MV-4-11 (cell line): ENCODE measurements at regions not wholly inside any gene's neighbourhood (a gene's known extent, or its start where the extent isn't known, plus 50 kb on each side); places are given as distances from the start of the nearest gene placed in this dataset.
"Not testable (repeated sequence)": the region's sequence is repeated elsewhere in the genome, so short reads cannot be mapped to it uniquely, and the experiment has no call there.

Source experiments
- DNase-seq: peaks from one replicate; lab custom pipeline; 2025; lab: John Stamatoyannopoulos, UW

DNA sequence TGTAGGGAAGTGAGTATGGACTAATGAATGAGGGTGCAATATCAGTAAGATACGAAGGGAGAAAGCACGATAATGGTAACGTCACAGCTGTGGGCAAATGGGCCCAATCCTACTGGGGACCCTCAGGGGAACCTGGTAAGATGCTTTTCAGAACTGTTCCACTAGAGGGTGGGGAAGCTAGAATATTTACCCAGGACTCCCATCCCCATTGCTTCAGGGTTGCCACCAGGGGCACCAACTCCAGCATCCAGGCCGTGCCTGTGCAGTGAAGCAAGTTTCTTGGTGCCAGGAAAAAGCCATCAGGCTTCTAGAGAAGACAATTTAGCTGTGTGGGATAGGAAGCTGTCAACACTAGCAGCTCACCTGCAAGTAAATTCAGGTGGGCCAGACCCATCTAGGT is 409.3 kb downstream of the AGTPBP1 start:
- DNase-seq = no peak

DNA sequence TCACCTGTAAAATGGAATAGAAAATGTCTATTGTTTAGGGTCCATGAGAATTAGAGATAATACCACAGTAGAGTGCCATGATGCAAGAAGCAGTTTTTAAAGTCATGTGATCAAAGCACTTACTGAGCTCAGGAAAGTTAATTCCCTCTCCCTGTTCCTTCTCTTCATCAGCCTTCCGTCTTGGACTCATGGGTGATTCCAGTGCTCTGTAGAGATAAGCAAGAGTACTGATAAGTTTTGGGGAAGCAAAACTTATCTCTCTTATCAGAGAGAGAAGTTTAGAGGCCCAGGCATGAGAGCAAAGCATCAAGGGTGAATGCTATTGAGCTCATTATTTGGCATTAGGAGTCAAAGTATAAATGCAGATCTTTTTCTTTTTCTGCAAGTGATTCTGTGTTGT is 410.1 kb downstream of the AGTPBP1 start:
- DNase-seq = no peak

DNA sequence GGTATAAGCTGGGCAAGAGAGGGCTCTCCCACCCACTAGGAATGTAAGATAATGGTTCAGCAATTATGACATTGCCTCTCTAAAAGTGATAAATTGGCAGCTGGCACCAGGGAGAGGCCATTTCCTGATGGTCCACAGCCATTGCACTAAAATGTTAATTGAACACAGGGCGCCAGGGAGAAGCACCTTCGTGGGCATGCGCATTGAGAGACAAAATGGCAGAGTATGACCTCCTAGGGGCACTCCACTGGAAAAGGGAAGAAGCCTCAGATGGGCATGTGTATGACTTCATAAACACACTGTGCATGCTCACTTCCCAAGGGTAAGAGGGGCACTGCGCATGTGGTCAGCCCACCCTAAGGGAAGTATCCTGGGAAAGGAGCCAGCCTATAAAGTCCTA is 419.2 kb downstream of the AGTPBP1 start:
- DNase-seq = no peak

DNA sequence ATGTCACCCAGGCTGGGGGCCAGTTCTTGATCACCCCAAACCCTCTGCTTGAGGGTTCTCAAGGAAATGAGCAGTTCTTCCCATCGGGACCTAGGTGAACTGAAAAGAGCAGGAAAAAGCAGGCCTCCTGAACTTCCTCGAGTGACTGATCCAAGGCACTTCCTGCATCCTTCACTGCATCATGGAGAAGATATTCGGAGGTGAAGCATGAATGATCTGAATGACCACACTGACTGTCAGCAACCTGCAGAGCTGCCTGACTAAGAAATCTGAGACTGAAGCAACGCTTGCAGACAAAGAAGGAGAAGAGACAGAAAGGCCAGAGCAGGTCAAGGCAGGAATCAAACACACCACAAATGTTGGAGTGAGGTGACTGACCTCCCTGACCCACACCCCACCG is 420.2 kb downstream of the AGTPBP1 start:
- DNase-seq = no peak

DNA sequence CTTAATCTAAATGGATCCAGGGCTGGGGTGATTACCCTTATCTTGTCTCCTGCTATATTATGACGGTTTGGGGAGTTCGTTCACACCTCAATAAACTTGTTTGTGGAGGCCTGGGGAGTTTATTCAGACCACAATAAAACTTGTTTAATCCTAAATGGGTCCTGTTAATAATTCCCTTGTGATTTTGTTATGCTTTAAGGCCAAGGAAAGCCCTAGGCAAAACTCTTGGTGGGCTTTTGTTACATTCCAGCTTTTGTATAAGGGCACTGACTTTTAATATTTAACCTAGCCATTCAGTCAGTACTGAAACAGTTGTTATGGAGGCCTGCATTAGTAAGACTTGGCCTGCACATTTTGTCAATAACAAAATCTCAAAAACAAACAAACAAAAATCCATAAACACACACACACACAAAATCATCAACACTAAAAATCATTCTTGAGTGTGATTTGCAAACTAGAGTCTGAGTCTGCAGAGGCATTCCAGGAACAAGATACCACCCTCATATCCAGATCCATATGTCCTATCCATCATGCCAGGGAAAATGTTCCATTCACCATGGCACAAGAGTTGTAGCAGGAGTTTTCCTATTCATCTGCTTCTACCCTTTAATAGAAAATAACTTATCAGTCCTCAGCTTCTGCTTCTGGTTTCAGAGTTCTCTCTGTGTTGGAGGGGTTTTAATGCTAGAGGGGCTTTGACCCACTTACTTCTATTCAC is 421.7 kb downstream of the AGTPBP1 start:
- DNase-seq = no peak

DNA sequence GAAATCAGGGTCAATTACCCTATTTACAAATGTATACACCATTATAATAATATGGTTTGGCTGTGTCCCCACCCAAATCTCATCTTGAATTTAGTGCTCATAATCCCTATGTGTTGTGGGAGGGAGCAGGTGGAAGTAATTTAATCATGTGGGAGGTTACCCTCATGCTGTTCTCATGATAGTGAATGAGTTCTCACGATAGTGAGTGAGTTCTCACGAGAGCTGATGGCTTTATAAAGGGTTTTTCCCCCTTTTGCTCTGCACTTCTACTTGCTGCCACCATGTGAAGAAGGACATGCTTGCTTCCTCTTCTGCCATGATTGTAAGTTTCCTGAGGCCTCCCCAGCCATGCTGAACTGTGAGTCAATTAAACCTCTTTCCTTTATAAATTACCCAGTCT is 426.2 kb downstream of the AGTPBP1 start:
- not testable (repeated sequence) for DNase-seq

DNA sequence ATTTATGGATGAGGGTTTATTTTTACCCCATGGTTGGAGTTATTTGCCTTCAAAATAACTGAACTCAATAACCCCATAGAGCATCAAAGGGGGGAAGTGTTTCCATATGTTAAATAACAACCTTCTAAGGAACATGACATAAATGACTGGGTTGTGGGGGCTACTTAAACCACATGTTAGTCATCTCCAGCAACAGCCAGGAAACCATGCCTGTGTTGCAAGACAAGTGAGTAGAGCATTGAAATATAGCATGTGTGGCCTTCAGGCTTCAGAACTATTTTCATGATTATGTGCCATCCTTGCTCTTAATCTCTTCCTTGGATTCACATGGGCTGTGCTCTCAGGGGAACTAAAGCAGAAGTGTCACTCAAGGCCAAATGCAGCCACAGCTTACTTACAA is 431.2 kb downstream of the AGTPBP1 start:
- DNase-seq = peak; percentile 80

DNA sequence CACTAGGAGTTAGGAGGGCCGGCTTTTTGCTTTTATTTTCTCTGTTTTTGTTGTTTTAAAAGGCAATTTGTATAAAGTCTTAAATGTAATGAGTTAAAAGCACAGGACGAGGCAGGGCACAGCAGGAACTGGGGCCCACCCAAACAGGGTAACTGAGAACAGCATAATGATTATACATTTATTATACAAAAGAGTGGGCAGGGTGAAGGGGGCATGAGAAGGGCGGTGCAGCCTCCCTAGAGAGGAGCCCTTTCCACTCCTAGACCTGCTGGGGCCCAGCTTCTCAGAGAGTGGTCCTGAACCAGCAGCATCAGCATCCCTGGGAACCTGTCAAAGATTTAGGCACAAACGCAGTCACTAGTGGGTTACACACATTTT is 438.0 kb downstream of the AGTPBP1 start:
- DNase-seq = no peak

DNA sequence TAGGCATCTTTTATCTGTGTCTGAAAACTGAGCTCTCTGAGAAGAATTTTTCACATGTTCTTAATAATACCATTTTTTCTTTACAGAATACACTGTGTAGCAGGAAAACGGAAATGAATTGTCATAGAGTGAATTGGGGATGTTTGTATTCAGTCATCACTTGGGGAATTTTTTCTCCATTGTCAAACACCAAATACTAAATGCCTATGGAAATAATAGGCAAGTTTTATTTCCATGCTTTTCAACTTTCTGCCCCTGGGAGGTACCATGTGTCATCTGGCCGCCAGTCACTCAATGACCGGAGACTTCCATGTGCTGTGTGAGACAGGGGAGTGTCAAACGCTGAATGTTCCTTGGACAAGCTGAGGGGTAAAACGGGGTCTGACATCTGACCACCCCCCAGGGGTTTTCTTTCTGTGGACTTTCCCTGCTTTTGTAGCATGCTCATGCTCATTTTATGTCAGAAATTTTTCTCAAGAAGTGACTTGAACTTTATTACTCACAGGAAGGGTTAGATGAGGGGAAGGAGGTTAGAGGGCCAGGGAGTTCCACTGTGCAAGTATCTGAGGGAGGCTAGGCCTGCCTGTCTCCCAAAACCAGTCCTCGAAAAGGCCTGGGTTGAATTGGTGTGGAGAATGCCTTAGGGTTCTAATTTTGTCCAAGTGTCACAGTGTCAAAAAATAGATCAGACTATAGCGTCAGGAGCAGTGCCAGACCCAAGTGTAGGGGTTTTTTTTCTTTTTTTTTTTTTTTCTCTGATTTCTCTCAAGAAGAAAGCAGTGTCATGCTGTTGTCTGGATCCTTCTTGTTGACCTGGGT is 438.6 kb downstream of the AGTPBP1 start:
- DNase-seq = no peak

DNA sequence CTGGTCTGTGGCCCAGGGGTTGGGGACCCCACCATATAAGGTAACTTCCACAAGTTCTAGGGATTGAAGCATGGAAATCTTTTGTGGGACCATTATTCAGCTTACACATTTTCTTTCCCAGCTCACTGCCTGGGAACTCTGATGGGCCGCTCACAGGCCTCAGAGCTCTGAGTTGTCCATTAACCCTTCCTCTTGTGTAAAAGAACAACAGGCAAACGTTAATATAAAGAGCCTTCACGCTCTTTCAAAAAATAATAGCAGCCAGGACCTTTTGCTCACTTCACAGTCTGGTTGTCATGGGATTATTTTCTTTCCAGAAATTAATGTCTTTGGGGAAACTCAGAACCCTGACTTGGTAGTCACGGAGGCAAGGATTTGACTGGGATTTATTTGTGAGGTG is 443.3 kb downstream of the AGTPBP1 start:
- DNase-seq = no peak

DNA sequence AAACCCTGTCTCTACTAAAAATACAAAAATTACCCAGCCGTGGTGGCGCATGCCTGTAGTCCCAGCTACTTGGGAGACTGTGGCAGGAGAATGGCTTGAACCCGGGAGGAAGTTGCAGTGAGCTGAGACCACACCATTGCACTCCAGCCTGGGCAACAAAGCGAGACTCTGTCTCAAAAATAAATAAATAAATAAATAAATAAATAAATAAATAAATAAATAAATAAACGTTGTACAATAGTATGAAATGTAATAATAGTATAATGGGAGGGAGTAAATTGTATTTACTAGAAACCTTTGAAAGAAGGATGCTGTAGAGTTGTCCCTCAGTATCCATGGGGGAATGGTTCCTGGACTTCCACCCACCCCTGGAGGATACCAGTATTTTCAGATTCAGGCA is 446.5 kb downstream of the AGTPBP1 start:
- DNase-seq = not testable (repeated sequence)

DNA sequence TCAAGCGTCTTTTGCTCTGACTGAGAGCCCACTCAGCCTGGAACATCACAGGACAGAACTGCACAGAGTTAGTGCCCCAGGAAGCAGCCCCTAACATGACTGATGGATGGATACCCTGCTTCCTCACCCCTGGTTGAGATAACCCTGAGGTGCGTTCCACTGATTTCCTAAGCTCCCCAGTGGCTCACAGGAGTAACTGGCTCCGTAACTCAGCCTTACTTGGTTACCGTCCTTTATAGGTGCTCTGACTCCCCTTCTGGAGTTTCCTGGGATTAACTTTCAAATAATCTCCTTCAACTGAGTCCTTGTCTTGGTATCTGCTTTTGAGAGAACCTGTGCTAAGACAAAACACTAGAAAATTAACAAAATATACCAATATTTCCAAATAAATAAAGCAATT is 449.5 kb downstream of the AGTPBP1 start:
- DNase-seq = no peak

DNA sequence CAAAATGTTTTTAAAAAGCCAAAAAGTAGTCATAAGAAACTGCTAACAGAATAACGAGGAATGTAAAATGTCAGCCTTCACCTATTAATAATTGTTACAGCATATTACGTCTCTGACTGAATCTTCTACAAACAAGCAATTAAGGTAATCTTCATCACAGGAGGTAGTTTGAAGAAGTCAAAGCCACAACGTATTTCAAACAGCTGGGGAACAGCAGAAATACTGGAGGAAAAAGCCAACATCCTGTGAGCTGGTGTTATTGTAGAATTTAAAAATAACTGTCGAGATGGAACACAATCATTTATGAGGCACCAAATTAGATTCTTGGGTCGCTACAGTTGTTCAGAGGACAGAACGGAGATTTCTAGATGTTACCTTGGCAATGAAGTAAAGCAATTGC is 450.5 kb downstream of the AGTPBP1 start:
- DNase-seq = no peak

DNA sequence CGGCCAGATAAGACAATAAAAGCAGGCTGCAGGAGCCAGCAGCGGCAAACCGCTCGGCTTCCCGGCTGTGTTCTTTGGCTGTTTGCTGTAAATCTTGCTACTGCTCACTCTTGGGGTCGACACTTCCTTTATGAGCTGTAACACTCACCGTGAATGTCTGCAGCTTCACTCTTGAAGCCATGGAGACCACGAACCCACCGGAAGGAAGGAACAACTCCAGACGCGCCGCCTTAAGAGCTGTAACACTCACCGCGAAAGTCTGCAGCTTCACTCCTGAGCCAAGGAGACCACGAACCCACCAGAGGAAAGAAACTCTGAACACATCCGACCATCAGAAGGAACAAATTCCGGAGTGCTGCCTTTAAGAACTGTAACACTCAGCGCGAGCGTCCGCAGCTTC is 451.7 kb downstream of the AGTPBP1 start:
- DNase-seq = peak; percentile 43

DNA sequence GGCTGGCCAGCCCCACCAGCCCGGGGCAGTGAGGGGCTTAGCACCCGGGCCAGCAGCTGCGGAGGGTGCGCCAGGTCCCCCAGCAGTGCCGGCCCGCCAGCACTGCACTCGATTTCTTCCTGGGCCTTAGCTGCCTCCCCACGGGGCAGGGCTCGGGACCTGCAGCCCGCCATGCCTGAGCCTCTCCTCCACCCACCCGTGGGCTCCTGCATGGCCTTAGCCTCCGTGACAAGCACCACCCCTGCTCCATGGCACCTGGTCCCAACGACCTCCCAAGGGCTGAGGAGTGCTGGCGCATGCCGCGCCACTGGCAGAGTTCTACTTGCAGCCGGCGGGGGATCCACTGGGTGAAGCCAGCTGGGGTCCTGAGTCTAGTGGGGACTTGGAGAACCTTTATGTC is 452.6 kb downstream of the AGTPBP1 start:
- DNase-seq = no peak

DNA sequence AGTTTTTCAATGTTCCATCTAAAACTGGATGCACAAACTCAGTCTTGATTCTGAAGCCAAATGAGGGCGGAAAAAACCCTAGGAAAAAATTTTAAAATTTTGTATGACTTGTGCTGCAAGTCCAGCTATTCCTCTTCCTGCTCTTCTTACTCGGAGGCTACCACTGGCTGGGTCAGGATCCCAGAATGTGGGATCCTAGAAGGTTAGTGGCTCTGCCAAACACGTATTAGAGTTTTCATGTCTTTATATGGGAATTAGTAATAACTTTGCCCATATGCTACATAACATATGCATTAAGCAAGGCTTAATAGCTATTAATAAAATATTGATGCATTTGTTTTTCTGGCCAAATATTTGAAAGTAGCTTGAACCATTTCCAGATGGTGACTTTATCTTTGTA is 458.3 kb downstream of the AGTPBP1 start:
- DNase-seq = no peak

DNA sequence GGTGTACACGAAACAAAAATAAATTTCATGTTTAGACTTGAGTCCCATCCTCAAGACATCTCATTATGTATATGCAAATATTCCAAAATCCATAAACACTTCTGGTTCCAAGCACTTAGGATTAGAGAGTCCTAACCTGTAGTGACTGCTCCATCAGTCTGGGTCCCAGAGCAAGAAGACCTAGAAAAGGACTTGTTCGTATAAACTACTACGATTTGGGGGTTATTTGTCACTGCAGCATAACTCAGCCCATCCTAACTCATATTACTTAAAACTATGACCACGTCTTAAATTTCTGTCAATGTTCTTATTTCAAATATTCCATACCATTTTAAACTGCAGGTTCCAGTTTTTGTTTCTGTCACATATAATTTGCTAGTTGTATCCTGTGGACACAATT is 463.0 kb downstream of the AGTPBP1 start:
- no peak for DNase-seq

DNA sequence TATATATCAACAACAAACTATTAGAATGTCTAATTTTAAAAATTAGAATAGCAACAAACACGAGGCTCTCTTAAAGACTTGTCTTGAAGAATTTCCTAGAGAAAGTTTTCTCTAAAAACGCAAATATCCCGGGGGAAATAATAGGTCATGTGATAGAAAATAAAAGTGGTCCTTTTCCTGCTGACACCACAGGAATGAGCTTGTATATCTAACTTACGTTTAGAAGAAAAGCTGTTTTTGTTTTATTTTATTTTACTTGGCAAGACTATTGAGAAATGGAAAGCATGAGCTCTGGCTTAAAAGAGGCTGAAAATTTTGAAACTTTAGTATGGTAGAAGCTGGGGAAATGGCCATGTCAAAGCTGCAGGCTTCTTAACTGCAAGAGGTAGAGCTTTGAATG is 465.0 kb downstream of the AGTPBP1 start:
- DNase-seq = no peak

DNA sequence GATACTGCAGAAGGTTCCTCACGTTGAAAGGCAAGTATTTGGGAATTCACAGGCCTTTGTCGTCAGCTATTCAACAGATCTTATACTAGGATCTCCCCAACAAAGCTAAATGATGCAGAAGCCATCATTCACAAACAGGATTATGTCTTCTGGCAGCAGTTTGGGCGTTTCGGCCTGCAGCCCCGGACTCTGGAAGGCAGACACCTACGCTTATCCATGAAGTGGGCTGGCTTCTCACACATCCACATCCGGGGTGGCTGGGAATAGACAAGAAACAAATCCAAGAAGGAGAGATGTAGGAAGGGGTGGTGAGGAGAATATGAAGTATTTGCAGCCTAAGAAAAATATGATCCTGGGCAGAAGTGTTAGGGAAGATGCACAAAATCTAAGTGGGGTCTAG is 471.9 kb downstream of the AGTPBP1 start:
- DNase-seq = no peak

DNA sequence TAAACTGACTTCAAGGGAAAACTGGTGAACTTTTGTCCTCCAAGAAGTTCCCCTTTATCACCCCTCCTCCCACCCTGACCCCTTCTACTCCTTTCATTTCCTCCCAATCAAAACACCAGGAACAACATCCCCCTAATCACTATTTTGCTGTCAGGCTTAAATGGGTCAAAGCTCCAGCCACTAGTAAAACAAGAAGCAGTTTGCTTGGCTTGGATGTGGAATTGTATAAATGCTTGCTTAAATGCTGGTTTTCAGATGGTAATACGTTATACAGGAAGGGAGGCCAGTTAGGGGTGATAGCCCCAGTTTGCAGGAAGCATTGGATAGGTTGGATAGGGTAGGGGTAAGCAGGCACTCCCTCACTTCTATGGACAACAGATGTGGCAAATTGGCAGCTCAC is 473.6 kb downstream of the AGTPBP1 start:
- peak; percentile 37 for DNase-seq

DNA sequence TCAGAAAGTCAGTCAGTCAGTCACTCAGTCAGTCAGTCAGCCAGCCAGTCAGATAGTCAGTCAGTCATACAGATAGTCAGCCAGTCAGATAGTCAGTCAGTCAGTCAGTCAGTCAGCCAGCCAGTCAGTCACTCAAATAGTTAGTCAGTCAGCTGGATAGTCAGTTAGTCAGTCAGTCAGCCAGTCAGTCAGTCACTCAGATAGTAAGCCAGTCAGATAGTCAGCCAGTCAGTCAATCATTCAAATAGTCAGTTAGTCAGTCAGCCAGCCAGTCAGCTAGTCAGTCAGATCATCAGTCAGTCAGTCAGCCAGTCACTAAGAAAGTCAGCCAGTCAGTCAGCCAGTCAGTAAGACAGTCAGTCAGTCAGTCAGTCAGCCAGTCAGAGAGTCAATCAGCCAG is 477.1 kb downstream of the AGTPBP1 start:
- DNase-seq = no peak

DNA sequence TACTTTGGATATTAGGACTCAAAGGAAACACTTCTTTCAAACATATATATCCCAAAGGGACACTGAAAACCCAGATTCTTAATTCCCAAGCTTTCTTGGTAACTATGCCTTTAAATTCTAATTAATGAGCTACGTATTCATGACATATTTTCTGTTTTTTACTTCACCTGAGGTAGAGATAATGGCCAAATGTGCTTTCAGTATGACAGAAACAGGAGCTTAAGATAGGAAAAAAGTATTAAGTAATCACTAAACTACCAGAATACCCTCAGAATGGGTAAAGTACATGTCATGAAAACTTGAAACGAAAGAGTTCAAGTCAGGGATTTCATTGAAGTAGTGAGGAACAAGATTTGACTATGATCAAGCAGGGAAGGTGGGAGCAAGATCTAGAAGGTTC is 478.5 kb downstream of the AGTPBP1 start:
- DNase-seq = no peak

DNA sequence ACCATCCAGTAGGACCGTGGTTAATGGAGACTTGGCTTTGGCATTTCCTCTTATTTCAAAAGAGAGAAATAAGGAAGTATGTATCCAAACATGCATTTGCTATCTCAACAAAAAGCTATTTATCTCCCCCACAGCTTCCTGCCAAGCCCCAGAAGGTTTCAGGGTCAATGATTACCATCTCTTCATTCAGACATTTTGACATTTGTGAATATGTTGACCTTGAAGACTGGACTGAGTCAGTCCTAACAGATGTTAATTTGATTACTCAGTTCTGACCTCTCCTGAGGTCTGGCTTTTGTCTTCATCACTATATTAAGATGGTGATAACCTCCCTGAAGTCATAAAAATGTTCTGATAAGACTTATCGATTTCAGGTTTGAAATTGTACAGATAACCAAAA is 479.4 kb downstream of the AGTPBP1 start:
- DNase-seq = peak; percentile 67
